Stimulated activated CD4-positive, alpha-beta T cell treated with anti-CD3 and anti-CD28 coated beads, Interleukin-12 subunit alpha, Interleukin-12 subunit beta, amount 100 ng/mL, for 4 hours (primary cell): ENCODE measurements at regions not wholly inside any gene's neighbourhood (a gene's known extent, or its start where the extent isn't known, plus 50 kb on each side); places are given as distances from the start of the nearest gene placed in this dataset.

Experiments
- DNase-seq: peaks from one replicate; pipeline ENCODE4 v3.0.0-alpha.2; 2020

GRCh38 chr13:111519490-111520170 lies 199.2 kb downstream of the TEX29 start:
- DNase-seq, result no peak

GRCh38 chr13:111521030-111521429 lies 200.6 kb downstream of the TEX29 start:
- no peak for DNase-seq

GRCh38 chr13:111521691-111522229 lies 201.3 kb downstream of the TEX29 start:
- DNase-seq, result no peak

GRCh38 chr13:111525320-111526118 lies 205.1 kb downstream of the TEX29 start:
- DNase-seq, result no peak

GRCh38 chr13:111526922-111527321 lies 206.5 kb downstream of the TEX29 start:
- DNase-seq, result no peak

GRCh38 chr13:111527614-111528229 lies 207.3 kb downstream of the TEX29 start:
- no peak for DNase-seq

GRCh38 chr13:111528513-111528912 lies 208.1 kb downstream of the TEX29 start:
- no peak for DNase-seq

- no peak for DNase-seq
Measured at GRCh38 chr13:111530137-111530870, 209.9 kb downstream of the TEX29 start.

GRCh38 chr13:111531505-111531904 lies 211.1 kb downstream of the TEX29 start:
- no peak for DNase-seq

- DNase-seq, result no peak
Measured at GRCh38 chr13:111532111-111532510, 211.7 kb downstream of the TEX29 start.

GRCh38 chr13:111533900-111534683 lies 213.7 kb downstream of the TEX29 start:
- no peak for DNase-seq

- DNase-seq, result no peak
Measured at GRCh38 chr13:111534751-111535522, 214.5 kb downstream of the TEX29 start.

GRCh38 chr13:111535523-111535811 lies 215.0 kb downstream of the TEX29 start:
- DNase-seq, result no peak

GRCh38 chr13:111536075-111536642 lies 215.7 kb downstream of the TEX29 start:
- no peak for DNase-seq

GRCh38 chr13:111537115-111537728 lies 216.8 kb downstream of the TEX29 start:
- DNase-seq, result no peak

- DNase-seq, result no peak
Measured at GRCh38 chr13:111537843-111538499, 217.5 kb downstream of the TEX29 start.

- DNase-seq, result no peak
Measured at GRCh38 chr13:111539252-111539651, 218.8 kb downstream of the TEX29 start.

GRCh38 chr13:111539791-111540446 lies 219.5 kb downstream of the TEX29 start:
- DNase-seq, result no peak

GRCh38 chr13:111540486-111540885 lies 220.0 kb downstream of the TEX29 start:
- no peak for DNase-seq

GRCh38 chr13:111541345-111541744 lies 220.9 kb downstream of the TEX29 start:
- DNase-seq, result no peak
